Immature natural killer cell (primary cell): ENCODE measurements at regions not wholly inside any gene's neighbourhood (a gene's known extent, or its start where the extent isn't known, plus 50 kb on each side); places are given as distances from the start of the nearest gene placed in this dataset.

Source experiments
- DNase-seq, 3 donors: peaks; one replicate each; pipeline ENCODE4 v3.0.0; 2022; ENCODE audit warnings: mixed read lengths in 1 of 3
- H3K27ac Mint-ChIP-seq, 6 donors: one replicate each; pipeline ENCODE4 v1.8.0; 2020; ENCODE audit warnings: mixed read lengths in 6 of 6, mild to moderate bottlenecking in 5 of 6, inconsistent platforms in 4 of 6, moderate library complexity in 3 of 6
- H3K27me3 Mint-ChIP-seq, 3 donors: one replicate each; pipeline ENCODE4 v1.8.0; 2020 to 2021; ENCODE audit warnings: low read depth in 3 of 3, mild to moderate bottlenecking in 3 of 3, mixed read lengths in 3 of 3, moderate library complexity in 3 of 3, inconsistent platforms in 1 of 3
- H3K36me3 Mint-ChIP-seq, 3 donors: one replicate each; pipeline ENCODE4 v1.8.0; 2020; ENCODE audit warnings: mixed read lengths in 3 of 3, inconsistent platforms in 2 of 3, mild to moderate bottlenecking in 2 of 3
- H3K4me1 Mint-ChIP-seq, 2 donors: one replicate each; pipeline ENCODE4 v1.8.0; 2020; ENCODE audit warnings: inconsistent platforms in 2 of 2, mild to moderate bottlenecking in 2 of 2, mixed read lengths in 2 of 2, moderate library complexity in 1 of 2
- H3K4me3 Mint-ChIP-seq, 5 donors: one replicate each; pipeline ENCODE4 v1.8.0; 2020; ENCODE audit warnings: mild to moderate bottlenecking in 5 of 5, mixed read lengths in 5 of 5, inconsistent platforms in 3 of 5, moderate library complexity in 3 of 5
- H3K9me3 Mint-ChIP-seq, 6 donors: one replicate each; pipeline ENCODE4 v1.8.0; 2020; ENCODE audit warnings: mild to moderate bottlenecking in 6 of 6, mixed read lengths in 6 of 6, inconsistent platforms in 4 of 6, moderate library complexity in 3 of 6

DNA sequence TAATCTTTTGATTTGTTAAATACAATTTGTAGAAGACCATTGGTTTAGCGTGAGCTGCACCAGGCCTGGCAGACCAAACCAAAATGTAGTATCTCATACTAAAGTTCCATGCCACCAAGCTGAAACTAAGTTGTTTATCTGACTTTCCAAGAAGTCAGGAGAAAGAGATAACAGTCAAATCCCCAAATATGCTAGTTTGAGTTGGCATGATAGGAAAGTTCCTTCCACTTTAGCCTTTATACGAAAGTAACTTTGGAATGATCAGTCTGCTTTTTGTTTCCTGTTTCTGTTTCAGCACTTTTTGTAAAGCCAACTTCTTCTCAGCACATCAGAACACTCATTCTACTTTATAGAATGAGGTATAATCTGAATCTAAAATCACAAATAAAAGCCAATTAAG, 449.2 kb downstream of the GRXCR1 start:
- Mint-ChIP-seq H3K36me3 (peaks cover 0 to 4% (median 0%) of the 10 kb centered on the region in 3 donors), H3K27me3 (peaks cover 0 to 4% (median 0%) of the 10 kb centered on the region in 3 donors), H3K27ac (no peak overlapping the region), H3K9me3 (peaks cover 8 to 34% (median 26%) of the 10 kb centered on the region in 6 donors), H3K4me1 (no peaks in the 10 kb centered on the region), H3K4me3 (no peak overlapping the region)
- DNase-seq: no peak

DNA sequence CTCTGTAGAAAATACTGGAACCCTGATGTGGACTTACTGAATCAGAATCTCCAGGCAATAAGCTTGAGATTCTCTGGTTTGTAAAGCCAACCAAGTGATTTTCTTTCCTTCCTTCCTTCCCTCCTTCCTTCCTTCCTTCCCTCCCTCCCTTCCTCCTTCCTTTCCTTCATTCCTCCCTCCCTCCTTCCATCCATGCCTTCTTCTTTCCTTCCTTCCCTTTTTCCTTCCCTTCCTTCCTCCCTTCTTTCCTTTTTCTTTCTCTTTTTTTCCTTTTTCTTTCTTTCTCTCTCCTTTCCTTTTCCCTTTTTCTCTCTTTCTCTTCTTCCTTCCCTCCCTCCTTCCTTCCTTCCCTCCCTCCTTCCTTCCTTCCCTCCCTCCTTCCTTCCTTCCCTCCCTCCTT, 450.8 kb downstream of the GRXCR1 start:
- DNase-seq: no peak
- no peaks in the 10 kb centered on the region for H3K4me1 Mint-ChIP-seq
- peaks cover 0 to 4% (median 0%) of the 10 kb centered on the region in 3 donors for H3K27me3 Mint-ChIP-seq
- H3K27ac Mint-ChIP-seq: no peak overlapping the region
- H3K9me3 Mint-ChIP-seq: peaks cover 10 to 37% (median 25%) of the 10 kb centered on the region in 6 donors
- peaks cover 0 to 4% (median 0%) of the 10 kb centered on the region in 3 donors for H3K36me3 Mint-ChIP-seq
- no peak overlapping the region for H3K4me3 Mint-ChIP-seq

- Mint-ChIP-seq H3K4me1 (no peaks in the 10 kb centered on the region), H3K27ac (no peak overlapping the region), H3K27me3 (peaks cover 0 to 2% (median 0%) of the 10 kb centered on the region in 3 donors), H3K4me3 (no peak overlapping the region), H3K9me3 (peaks cover 9 to 32% (median 23%) of the 10 kb centered on the region in 6 donors), H3K36me3 (no peaks in the 10 kb centered on the region)
- DNase-seq: no peak
Measured at GRCh38 chr4:43345323-43345925, 452.9 kb downstream of the GRXCR1 start.

GRCh38 chr4:43348591-43348990, 456.1 kb downstream of the GRXCR1 start:
- Mint-ChIP-seq H3K4me3 (no peak overlapping the region), H3K9me3 (peaks cover 11 to 48% (median 25%) of the 10 kb centered on the region in 6 donors), H3K27me3 (no peaks in the 10 kb centered on the region), H3K36me3 (no peaks in the 10 kb centered on the region), H3K4me1 (no peaks in the 10 kb centered on the region), H3K27ac (no peak overlapping the region)
- DNase-seq: no peak

DNA sequence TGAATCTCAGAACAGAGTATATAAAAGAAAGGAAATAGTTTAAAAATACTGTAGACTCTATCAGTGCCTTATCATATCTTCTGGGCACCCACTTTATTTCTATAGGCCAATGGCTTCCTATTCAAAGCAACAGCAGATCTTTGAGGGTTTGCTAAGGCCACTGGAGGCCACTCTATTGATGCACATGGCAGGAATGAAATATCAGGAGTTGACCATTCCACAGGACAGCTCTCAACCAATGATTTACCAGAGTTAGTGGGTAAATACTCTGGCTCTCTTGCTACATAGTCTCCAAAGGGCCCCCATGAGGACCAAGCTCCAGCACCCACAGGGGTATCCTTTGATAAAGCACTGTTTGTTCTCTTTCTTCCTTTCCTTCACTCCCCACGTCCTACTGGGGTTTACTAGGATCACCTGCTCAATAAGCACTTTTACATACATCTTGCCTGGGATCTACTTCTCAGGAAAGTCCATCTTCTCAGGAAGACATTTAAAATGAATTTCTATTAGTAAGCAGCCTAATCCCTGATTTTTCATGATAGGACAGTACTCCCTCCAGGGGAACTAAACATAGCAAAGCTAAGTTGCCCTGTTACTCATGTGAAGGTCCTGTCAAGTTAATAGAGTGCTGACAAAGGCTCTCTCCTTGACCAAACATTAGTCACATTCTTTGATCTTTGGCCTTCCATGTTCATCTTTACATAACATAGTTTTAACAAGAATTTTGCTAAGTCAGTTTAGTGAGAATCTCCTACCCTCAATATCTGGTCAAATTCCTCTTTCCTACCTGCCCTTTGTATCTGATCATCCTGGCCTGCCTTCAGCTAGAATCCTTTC, 459.7 kb downstream of the GRXCR1 start:
- H3K9me3 Mint-ChIP-seq: peaks cover 6 to 43% (median 20%) of the 10 kb centered on the region in 6 donors
- no peaks in the 10 kb centered on the region for H3K36me3 Mint-ChIP-seq
- H3K4me3 Mint-ChIP-seq: no peak overlapping the region
- no peak overlapping the region for H3K27ac Mint-ChIP-seq
- H3K27me3 Mint-ChIP-seq: no peaks in the 10 kb centered on the region
- no peaks in the 10 kb centered on the region for H3K4me1 Mint-ChIP-seq
- no peak for DNase-seq

DNA sequence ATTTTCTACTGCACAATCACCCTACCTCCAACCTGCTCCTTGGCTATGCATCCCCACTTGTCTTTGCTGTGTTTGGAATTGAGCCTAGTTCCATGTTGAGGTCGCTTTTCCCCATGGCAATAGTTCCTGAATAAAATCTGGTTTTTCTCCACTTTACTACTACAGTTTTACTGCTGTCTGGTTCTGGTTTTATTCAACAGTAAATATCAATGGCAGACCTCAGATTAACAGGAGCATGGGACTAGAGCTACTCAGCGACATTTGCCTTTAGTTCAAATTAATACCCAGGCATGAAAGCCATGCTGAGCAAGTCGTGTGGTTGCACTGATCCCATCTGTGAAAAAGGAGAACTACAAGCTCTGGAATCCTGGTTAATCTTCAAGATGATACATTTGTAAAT, 460.3 kb downstream of the GRXCR1 start:
- no peak overlapping the region for H3K4me3 Mint-ChIP-seq
- no peaks in the 10 kb centered on the region for H3K4me1 Mint-ChIP-seq
- no peak overlapping the region for H3K27ac Mint-ChIP-seq
- H3K9me3 Mint-ChIP-seq: peaks cover 4 to 40% (median 19%) of the 10 kb centered on the region in 6 donors
- no peaks in the 10 kb centered on the region for H3K36me3 Mint-ChIP-seq
- no peak for DNase-seq
- no peaks in the 10 kb centered on the region for H3K27me3 Mint-ChIP-seq

DNA sequence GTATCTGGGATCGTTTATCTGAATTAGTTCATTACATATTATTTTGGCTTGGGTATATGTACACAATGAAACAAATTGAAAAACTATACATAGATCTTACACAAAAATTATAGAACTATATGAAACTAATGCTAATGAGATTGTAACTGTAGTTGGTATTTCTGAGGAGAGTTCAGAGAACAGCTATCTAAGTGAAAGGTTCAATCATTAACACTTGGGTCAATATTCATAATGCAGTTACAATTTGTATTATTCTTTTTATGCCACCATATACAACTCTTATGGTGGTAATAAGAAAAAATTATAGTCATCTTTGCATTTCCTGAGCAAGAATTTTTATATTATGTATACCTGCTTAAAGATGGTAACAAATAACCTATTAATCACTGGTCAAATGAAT, 461.0 kb downstream of the GRXCR1 start:
- no peak overlapping the region for H3K4me3 Mint-ChIP-seq
- H3K27me3 Mint-ChIP-seq: no peaks in the 10 kb centered on the region
- H3K36me3 Mint-ChIP-seq: no peaks in the 10 kb centered on the region
- no peak for DNase-seq
- no peaks in the 10 kb centered on the region for H3K4me1 Mint-ChIP-seq
- H3K27ac Mint-ChIP-seq: no peak overlapping the region
- peaks cover 3 to 33% (median 18%) of the 10 kb centered on the region in 6 donors for H3K9me3 Mint-ChIP-seq

- no peaks in the 10 kb centered on the region for H3K4me1 Mint-ChIP-seq
- no peak for DNase-seq
- H3K27ac Mint-ChIP-seq: no peak overlapping the region
- no peaks in the 10 kb centered on the region for H3K36me3 Mint-ChIP-seq
- H3K9me3 Mint-ChIP-seq: peaks cover 0 to 15% (median 9%) of the 10 kb centered on the region in 6 donors
- no peaks in the 10 kb centered on the region for H3K27me3 Mint-ChIP-seq
- H3K4me3 Mint-ChIP-seq: no peak overlapping the region
Measured at GRCh38 chr4:43356786-43357185, 464.3 kb downstream of the GRXCR1 start.

DNA sequence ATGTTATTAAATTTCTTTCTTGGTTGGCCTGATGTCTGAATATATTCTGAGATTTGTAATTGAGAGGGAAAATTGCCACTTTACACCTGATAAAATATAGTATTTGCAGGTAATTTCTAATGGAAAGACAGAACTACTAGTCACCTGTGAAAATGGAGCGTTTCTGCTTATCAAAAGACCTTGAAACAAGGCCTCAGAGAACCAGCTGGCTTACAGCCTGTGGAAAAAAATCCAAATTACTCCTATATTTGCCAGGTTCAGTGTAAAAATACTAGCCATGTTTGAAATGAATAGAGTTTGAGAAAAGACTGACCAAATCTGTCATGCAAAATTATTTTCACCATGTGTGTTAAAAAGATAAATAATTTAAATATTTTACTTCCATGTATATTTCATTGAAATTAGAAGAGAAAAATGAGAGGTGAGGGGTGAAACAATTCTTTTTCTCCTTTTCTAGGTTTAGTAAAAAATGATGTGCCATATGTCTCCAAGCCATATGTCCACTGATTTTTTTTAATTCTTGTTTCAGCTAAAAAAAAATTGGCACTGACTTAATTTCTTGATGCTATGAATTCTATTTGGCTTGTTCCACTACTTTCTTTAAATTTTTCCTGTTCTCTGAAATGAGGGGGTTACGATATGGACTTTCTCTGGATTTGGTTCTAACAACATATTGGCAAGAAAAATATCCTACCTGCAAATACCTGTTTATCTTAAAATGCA, 464.9 kb downstream of the GRXCR1 start:
- Mint-ChIP-seq H3K36me3 (no peaks in the 10 kb centered on the region), H3K4me1 (no peaks in the 10 kb centered on the region)
- DNase-seq: no peak

DNA sequence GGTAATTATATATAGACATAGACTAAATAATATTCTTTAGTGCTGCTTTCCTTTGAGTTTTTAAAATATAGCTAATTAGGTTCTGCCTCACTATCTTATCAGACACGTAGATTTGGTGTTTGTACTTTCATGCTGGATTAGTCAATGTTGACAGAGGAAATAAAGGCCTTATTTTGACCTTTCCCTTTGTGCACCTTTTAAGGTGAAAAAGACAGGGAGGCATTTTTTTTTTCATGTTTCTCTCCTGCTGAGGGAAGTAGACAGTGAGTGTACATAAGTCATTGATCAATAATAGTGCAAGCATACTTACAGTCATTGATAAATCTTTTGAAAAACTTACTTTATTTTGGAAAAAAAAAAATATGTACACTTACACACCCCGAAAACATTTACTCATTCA, 467.8 kb downstream of the GRXCR1 start:
- Mint-ChIP-seq H3K4me1 (no peaks in the 10 kb centered on the region), H3K9me3 (peaks cover 0 to 10% (median 5%) of the 10 kb centered on the region in 6 donors), H3K36me3 (no peaks in the 10 kb centered on the region), H3K27ac (no peak overlapping the region), H3K4me3 (no peak overlapping the region), H3K27me3 (no peaks in the 10 kb centered on the region)
- no peak for DNase-seq

More for the DNA sequence above, 464.9 kb downstream of the GRXCR1 start:
- Mint-ChIP-seq H3K4me3 (no peak overlapping the region), H3K27me3 (no peaks in the 10 kb centered on the region), H3K9me3 (peaks cover 0 to 15% (median 9%) of the 10 kb centered on the region in 6 donors), H3K27ac (no peak overlapping the region)

DNA sequence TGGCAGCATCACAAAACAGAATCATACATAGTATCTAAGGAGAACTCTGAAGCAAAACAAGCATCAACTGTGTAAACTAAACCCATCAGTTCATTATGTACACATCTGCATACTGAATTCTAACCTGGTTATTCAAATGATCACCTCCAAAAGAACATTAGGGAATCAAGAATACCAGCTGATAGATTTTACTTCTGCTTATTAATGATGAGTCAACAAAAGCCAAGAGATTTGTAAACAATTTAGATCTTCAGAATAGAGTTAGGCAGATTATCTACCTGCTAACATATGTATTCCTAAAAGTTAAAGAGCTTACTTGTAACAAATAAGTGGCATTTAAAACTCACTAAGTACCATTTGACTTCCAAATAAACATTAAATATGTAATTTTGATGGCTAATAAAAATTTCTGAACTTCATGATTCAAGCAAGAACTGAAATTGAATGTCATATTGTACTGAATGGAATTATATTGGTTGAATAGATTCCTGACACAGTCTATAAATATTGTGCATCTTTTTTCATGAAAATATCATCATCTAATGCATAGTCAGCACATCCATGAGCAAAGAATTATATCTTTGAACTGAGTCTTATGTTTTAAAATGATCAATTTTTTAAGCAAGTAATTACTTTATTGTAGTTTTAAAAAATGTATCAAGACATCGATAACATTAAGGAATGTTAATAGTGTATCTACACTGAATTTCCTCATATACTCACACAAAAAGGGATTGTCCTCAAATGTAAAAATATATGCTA, 470.5 kb downstream of the GRXCR1 start:
- H3K27ac Mint-ChIP-seq: no peak overlapping the region
- H3K9me3 Mint-ChIP-seq: peaks cover 0 to 12% (median 5%) of the 10 kb centered on the region in 6 donors
- DNase-seq: no peak
- H3K27me3 Mint-ChIP-seq: peaks cover 0 to 2% (median 0%) of the 10 kb centered on the region in 3 donors
- no peak overlapping the region for H3K4me3 Mint-ChIP-seq
- no peaks in the 10 kb centered on the region for H3K36me3 Mint-ChIP-seq
- no peaks in the 10 kb centered on the region for H3K4me1 Mint-ChIP-seq

- Mint-ChIP-seq H3K4me1 (no peaks in the 10 kb centered on the region), H3K9me3 (peaks cover 2 to 34% (median 14%) of the 10 kb centered on the region in 6 donors), H3K27me3 (peaks cover 0 to 2% (median 0%) of the 10 kb centered on the region in 3 donors), H3K36me3 (no peaks in the 10 kb centered on the region), H3K4me3 (no peak overlapping the region), H3K27ac (no peak overlapping the region)
- no peak for DNase-seq
Measured at GRCh38 chr4:43369036-43369594, 476.6 kb downstream of the GRXCR1 start.

DNA sequence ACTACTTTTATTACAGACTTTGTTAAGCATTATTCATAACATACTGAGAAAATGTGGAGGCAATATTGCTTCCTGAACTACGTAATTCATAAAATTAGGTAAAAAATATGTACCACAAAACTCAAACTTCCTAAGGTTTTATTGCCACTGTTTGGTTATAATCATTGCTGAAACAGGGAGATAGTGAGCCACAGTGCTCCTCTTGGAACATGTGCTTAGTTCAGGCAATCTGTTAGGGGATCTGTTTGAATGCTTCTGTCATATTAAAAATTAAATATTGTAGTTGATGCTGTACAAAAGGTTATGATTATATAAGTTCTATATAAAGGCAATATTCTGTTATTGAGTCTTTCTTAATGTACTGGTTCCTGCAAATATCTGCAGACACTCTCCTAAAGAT, 480.7 kb downstream of the GRXCR1 start:
- DNase-seq: no peak
- H3K27me3 Mint-ChIP-seq: peaks cover 0 to 2% (median 2%) of the 10 kb centered on the region in 3 donors
- H3K27ac Mint-ChIP-seq: no peak overlapping the region
- H3K4me1 Mint-ChIP-seq: no peaks in the 10 kb centered on the region
- H3K36me3 Mint-ChIP-seq: no peaks in the 10 kb centered on the region
- H3K4me3 Mint-ChIP-seq: no peak overlapping the region
- peaks cover 9 to 50% (median 16%) of the 10 kb centered on the region in 6 donors for H3K9me3 Mint-ChIP-seq
